ENCODE measurements at regions not wholly inside any gene's neighbourhood (a gene's known extent, or its start where the extent isn't known, plus 50 kb on each side); places are given as distances from the start of the nearest gene placed in this dataset.

GRCh38 chr3:178058629-178059028 lies 477.6 kb upstream of the KCNMB2 start:
- TF ChIP-seq REST (IDR thresholded peaks at IDR 0.05) (no peak), GABPA (IDR thresholded peaks at IDR 0.05 in 1 of 2, conservative IDR thresholded peaks at IDR 0.05 in 1 of 2) (no peak), JUND (IDR thresholded peaks at IDR 0.05) (no peak), ZBTB33 (IDR thresholded peaks at IDR 0.05) (no peak), YY1 (IDR thresholded peaks at IDR 0.05) (no peak), TAF1 (conservative IDR thresholded peaks at IDR 0.05) (no peak), RAD21 (IDR thresholded peaks at IDR 0.05) (no peak), CTCF (IDR thresholded peaks at IDR 0.05; ENCODE audit: low read depth, low read length, missing input control) (no peak), SP1 (IDR thresholded peaks at IDR 0.05) (no peak), ATF3 (IDR thresholded peaks at IDR 0.05) (no peak), HNF4A (conservative IDR thresholded peaks at IDR 0.05) (no peak), FOXA1 (IDR thresholded peaks at IDR 0.05) (no peak), MAX (IDR thresholded peaks at IDR 0.05) (no peak), EGR1 (IDR thresholded peaks at IDR 0.05; ENCODE audit: low read depth in 2 of 2) (no peak)
